Hepatocyte (in vitro differentiated cells): ENCODE measurements at regions not wholly inside any gene's neighbourhood (a gene's known extent, or its start where the extent isn't known, plus 50 kb on each side); places are given as distances from the start of the nearest gene placed in this dataset.

Experiments
- DNase-seq: peaks from one replicate; pipeline ENCODE4 v3.0.0-alpha.2; 2016; ENCODE audit warnings: low spot score
- H2AFZ ChIP-seq: fragments of 200-600 bp; sonication (generic); 2 replicates; pipeline ENCODE4 v1.6.0; 2016; ENCODE audit warnings: antibody characterized with exemption, mild to moderate bottlenecking
- H3K27ac ChIP-seq: fragments of 200-600 bp; sonication (generic); 2 replicates; pipeline ENCODE4 v1.5.1; 2016; ENCODE audit warnings: mild to moderate bottlenecking
- H3K27me3 ChIP-seq: fragments of 200-600 bp; sonication (generic); 2 replicates; pipeline ENCODE4 v1.6.1; 2016
- H3K36me3 ChIP-seq: fragments of 200-600 bp; sonication (generic); replicated peaks from 2 replicates; pipeline ENCODE4 v1.5.1; 2016; ENCODE audit warnings: low read depth; ENCODE audit not compliant: insufficient read depth
- H3K4me1 ChIP-seq: fragments of 200-600 bp; sonication (generic); 2 replicates; pipeline ENCODE4 v1.5.1; 2016; ENCODE audit warnings: mild to moderate bottlenecking, moderate library complexity; ENCODE audit not compliant: insufficient read depth
- H3K4me2 ChIP-seq: fragments of 200-600 bp; sonication (generic); 2 replicates; pipeline ENCODE4 v1.6.0; 2016
- H3K4me3 ChIP-seq: fragments of 200-600 bp; sonication (generic); 2 replicates; pipeline ENCODE4 v1.5.1; 2016; ENCODE audit warnings: mild to moderate bottlenecking
- H3K79me2 ChIP-seq: fragments of 200-600 bp; sonication (generic); 2 replicates; pipeline ENCODE4 v1.6.0; 2017; ENCODE audit warnings: mild to moderate bottlenecking
- H3K9me2 ChIP-seq: fragments of 200-600 bp; sonication (generic); replicated peaks from 2 replicates; pipeline ENCODE4 v1.6.0; 2017; ENCODE audit warnings: mild to moderate bottlenecking; ENCODE audit not compliant: insufficient read depth
- H3K9me3 ChIP-seq: fragments of 200-600 bp; sonication (generic); 2 replicates; pipeline ENCODE4 v1.5.1; 2016; ENCODE audit warnings: low read depth, mild to moderate bottlenecking
- H4K20me1 ChIP-seq: fragments of 200-600 bp; sonication (generic); 2 replicates; pipeline ENCODE4 v1.6.0; 2016; ENCODE audit warnings: mild to moderate bottlenecking; ENCODE audit not compliant: insufficient read depth, poor library complexity, severe bottlenecking
- CTCF ChIP-seq: fragments of 200-600 bp; sonication (generic); IDR thresholded peaks from 2 replicates; pipeline ENCODE4 v1.5.1; 2016; ENCODE audit warnings: antibody characterized with exemption, mild to moderate bottlenecking; ENCODE audit not compliant: poor library complexity
- EZH2 ChIP-seq: fragments of 200-600 bp; sonication (generic); IDR thresholded peaks from 2 replicates; pipeline ENCODE4 v1.6.1; 2016; ENCODE audit warnings: antibody characterized with exemption, mild to moderate bottlenecking, borderline replicate concordance
- EZH2phosphoT487 ChIP-seq: fragments of 200-600 bp; sonication (generic); IDR thresholded peaks from one replicate; pipeline ENCODE4 v1.6.1; 2018; ENCODE audit warnings: antibody characterized with exemption, mild to moderate bottlenecking, low read depth, moderate library complexity; ENCODE audit not compliant: unreplicated experiment, severe bottlenecking
- WGBS: methylation state at CpG from one replicate; pipeline ENCODE4 v1.1.6; 2016; ENCODE audit warnings: low lambda C conversion rate; ENCODE audit errors: missing lambda C conversion rate; 5-methylcytosine and 5-hydroxymethylcytosine counted together

- no peaks in the 10 kb centered on the region for H3K9me3 ChIP-seq
Observed at GRCh38 chr14:56400109-56400825, 179.3 kb upstream of the TMEM260 start.

GRCh38 chr14:56412468-56413434, 166.8 kb upstream of the TMEM260 start:
- no peak overlapping the region for H3K4me3 ChIP-seq
- H3K27ac ChIP-seq: no peak overlapping the region
- no peaks in the 10 kb centered on the region for H3K4me1 ChIP-seq
- H3K79me2 ChIP-seq: no peaks in the 10 kb centered on the region
- H3K4me2 ChIP-seq: peak overlapping the region; percentile 47
- H3K9me2 ChIP-seq: no peaks in the 10 kb centered on the region
- 44% methylated on average over 11 of the region's 11 CpGs for WGBS
- TF ChIP-seq EZH2 (no peak), EZH2phosphoT487 (no peak), CTCF (no peak)
- H2AFZ ChIP-seq: no peak overlapping the region
- H3K36me3 ChIP-seq: no peaks in the 10 kb centered on the region
- H3K27me3 ChIP-seq: peaks cover 3% of the 10 kb centered on the region
- no peaks in the 10 kb centered on the region for H3K9me3 ChIP-seq
- DNase-seq: no peak
- no peaks in the 10 kb centered on the region for H4K20me1 ChIP-seq

More at GRCh38 chr14:56400109-56400825, 179.3 kb upstream of the TMEM260 start:
- TF ChIP-seq EZH2: no peak
- TF ChIP-seq CTCF: no peak
- no peak for TF ChIP-seq EZH2phosphoT487
- Histone ChIP-seq H3K4me2 (no peak overlapping the region), H4K20me1 (no peaks in the 10 kb centered on the region), H3K79me2 (no peaks in the 10 kb centered on the region), H3K36me3 (no peaks in the 10 kb centered on the region), H3K27me3 (no peaks in the 10 kb centered on the region), H3K27ac (no peak overlapping the region), H3K4me1 (no peaks in the 10 kb centered on the region), H3K9me2 (no peaks in the 10 kb centered on the region), H2AFZ (no peak overlapping the region), H3K4me3 (no peak overlapping the region)
- no peak for DNase-seq
- 61% methylated on average over 3 of the region's 3 CpGs for WGBS

GRCh38 chr14:56413721-56414120, 165.9 kb upstream of the TMEM260 start:
- TF ChIP-seq EZH2 (no peak), CTCF (no peak), EZH2phosphoT487 (no peak)
- no peaks in the 10 kb centered on the region for H3K36me3 ChIP-seq
- H3K9me2 ChIP-seq: no peaks in the 10 kb centered on the region
- no peak for DNase-seq
- no peaks in the 10 kb centered on the region for H3K9me3 ChIP-seq
- H3K4me3 ChIP-seq: no peak overlapping the region
- H2AFZ ChIP-seq: no peak overlapping the region
- no peaks in the 10 kb centered on the region for H4K20me1 ChIP-seq
- WGBS: 94% methylated on average over 3 of the region's 3 CpGs
- H3K27ac ChIP-seq: no peak overlapping the region
- H3K27me3 ChIP-seq: peaks cover 3% of the 10 kb centered on the region
- no peaks in the 10 kb centered on the region for H3K4me1 ChIP-seq
- no peaks in the 10 kb centered on the region for H3K79me2 ChIP-seq
- no peak overlapping the region for H3K4me2 ChIP-seq
